ENCODE measurements at regions not wholly inside any gene's neighbourhood (a gene's known extent, or its start where the extent isn't known, plus 50 kb on each side); places are given as distances from the start of the nearest gene placed in this dataset.

- no peak overlapping the region for H3K4me3 ChIP-seq (ENCODE audit: low read depth, low read length)
- peak; percentile 25 for TF ChIP-seq CTCF (conservative IDR thresholded peaks at IDR 0.05; ENCODE audit: low read depth, low read length)
- no peak for DNase-seq (ENCODE audit: low read depth)
Measured at GRCh38 chrX:38985375-38985774, 184.1 kb downstream of the MID1IP1 start.

- no peak for TF ChIP-seq CTCF (conservative IDR thresholded peaks at IDR 0.05; ENCODE audit: low read depth, low read length)
- DNase-seq (ENCODE audit: low read depth) = no peak
- no peak overlapping the region for H3K4me3 ChIP-seq (ENCODE audit: low read depth, low read length)
Measured at GRCh38 chrX:38985945-38986344, 184.7 kb downstream of the MID1IP1 start.

- TF ChIP-seq CTCF (conservative IDR thresholded peaks at IDR 0.05; ENCODE audit: low read depth, low read length) = no peak
- H3K4me3 ChIP-seq (ENCODE audit: low read depth, low read length) = no peak overlapping the region
- no peak for DNase-seq (ENCODE audit: low read depth)
Measured at GRCh38 chrX:38986586-38986985, 185.3 kb downstream of the MID1IP1 start.

- no peak for DNase-seq (ENCODE audit: low read depth)
- H3K4me3 ChIP-seq (ENCODE audit: low read depth, low read length) = no peak overlapping the region
- no peak for TF ChIP-seq CTCF (conservative IDR thresholded peaks at IDR 0.05; ENCODE audit: low read depth, low read length)
Measured at GRCh38 chrX:38987198-38987651, 186.0 kb downstream of the MID1IP1 start.

- TF ChIP-seq CTCF (conservative IDR thresholded peaks at IDR 0.05; ENCODE audit: low read depth, low read length) = no peak
Measured at GRCh38 chrX:38988301-38988700, 187.0 kb downstream of the MID1IP1 start.

GRCh38 chrX:38989076-38989475, 187.8 kb downstream of the MID1IP1 start:
- no peak overlapping the region for H3K4me3 ChIP-seq (ENCODE audit: low read depth, low read length)
- no peak for DNase-seq (ENCODE audit: low read depth)
- TF ChIP-seq CTCF (conservative IDR thresholded peaks at IDR 0.05; ENCODE audit: low read depth, low read length) = no peak

More at GRCh38 chrX:38988301-38988700, 187.0 kb downstream of the MID1IP1 start:
- no peak for DNase-seq (ENCODE audit: low read depth)
- H3K4me3 ChIP-seq (ENCODE audit: low read depth, low read length) = no peak overlapping the region

GRCh38 chrX:38991656-38992440, 190.6 kb downstream of the MID1IP1 start:
- no peak overlapping the region for H3K4me3 ChIP-seq (ENCODE audit: low read depth, low read length)
- no peak for DNase-seq (ENCODE audit: low read depth)
- TF ChIP-seq CTCF (conservative IDR thresholded peaks at IDR 0.05; ENCODE audit: low read depth, low read length) = no peak
